ENCODE measurements at regions not wholly inside any gene's neighbourhood (a gene's known extent, or its start where the extent isn't known, plus 50 kb on each side); places are given as distances from the start of the nearest gene placed in this dataset.

DNA sequence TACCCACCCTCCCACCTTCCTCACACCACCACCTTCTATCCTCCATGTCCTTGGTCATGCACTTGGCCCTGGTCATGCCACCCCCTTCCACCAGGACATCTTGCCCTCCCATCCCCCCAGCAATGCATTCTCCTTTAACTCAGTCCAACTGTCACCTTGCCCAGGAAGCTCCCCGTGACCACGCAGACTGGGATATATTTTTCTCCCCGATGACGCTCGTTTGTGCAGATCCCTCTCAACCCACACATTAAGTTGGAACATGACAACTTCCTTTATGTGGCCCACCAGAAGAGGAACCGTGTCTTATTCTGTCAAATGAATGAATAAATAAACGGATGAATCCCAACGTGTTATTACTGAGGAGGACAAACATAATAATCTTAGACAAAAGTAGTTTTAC lies 82.8 kb upstream of the TAS2R1 start (continued):
- TF ChIP-seq EP300 (IDR thresholded peaks at IDR 0.05), result no peak
- TF ChIP-seq, protein P1, sequence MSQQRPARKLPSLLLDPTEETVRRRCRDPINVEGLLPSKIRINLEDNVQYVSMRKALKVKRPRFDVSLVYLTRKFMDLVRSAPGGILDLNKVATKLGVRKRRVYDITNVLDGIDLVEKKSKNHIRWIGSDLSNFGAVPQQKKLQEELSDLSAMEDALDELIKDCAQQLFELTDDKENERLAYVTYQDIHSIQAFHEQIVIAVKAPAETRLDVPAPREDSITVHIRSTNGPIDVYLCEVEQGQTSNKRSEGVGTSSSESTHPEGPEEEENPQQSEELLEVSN (IDR thresholded peaks at IDR 0.05; ENCODE audit: borderline replicate concordance, low read depth), result no peak
- TF ChIP-seq HEYL (CRISPR knock-in tag; IDR thresholded peaks at IDR 0.05), result no peak

DNA sequence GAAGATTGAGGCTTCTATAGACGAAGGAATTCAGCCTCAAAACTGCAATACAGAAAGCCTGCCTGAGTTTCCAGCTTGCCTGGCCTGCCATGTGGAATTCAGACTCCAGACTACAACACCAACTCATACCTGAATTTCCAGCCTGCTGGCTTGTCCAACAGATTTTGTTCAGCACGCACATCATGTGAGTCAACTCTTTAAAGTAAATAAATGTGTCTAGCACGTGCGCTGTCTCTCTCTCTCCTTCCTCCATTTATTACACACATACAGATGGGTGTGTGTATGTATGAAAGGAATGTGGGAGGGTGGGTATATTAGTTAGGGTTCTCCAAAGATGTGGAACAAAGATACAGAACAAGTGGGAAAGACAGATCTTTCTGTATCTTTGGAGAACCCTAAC lies 82.4 kb upstream of the TAS2R1 start:
- no peak overlapping the region for H3K27ac ChIP-seq
- H3K9me3 ChIP-seq, result no peaks in the 10 kb centered on the region
- DNase-seq (ENCODE audit: low read depth in 1 of 2, low spot score in 1 of 2) (no peak), ATAC-seq (no peak), FAIRE-seq (no peak)
- CTCF ChIA-PET, result no interaction called here
- POLR2A ChIA-PET, result no interaction called here
- TF ChIP-seq RNF2 (IDR thresholded peaks at IDR 0.05; ENCODE audit: borderline replicate concordance, low read depth), result no peak
- no peak for TF ChIP-seq HOXB13 (CRISPR knock-in tag; IDR thresholded peaks at IDR 0.05; ENCODE audit: low read depth)
- TF ChIP-seq ZNF302 (CRISPR knock-in tag; IDR thresholded peaks at IDR 0.05), result no peak
- no peak for TF ChIP-seq JUNB (IDR thresholded peaks at IDR 0.05)
- TF ChIP-seq RCOR1 (IDR thresholded peaks at IDR 0.05; ENCODE audit: low read depth, low read length), result no peak
- TF ChIP-seq HOXA7 (CRISPR knock-in tag; IDR thresholded peaks at IDR 0.05), result no peak
- TF ChIP-seq NR3C1 (IDR thresholded peaks at IDR 0.05), result no peak
- TF ChIP-seq MAFK (IDR thresholded peaks at IDR 0.05; ENCODE audit: partially characterized antibody), result no peak
- TF ChIP-seq KDM1A (IDR thresholded peaks at IDR 0.05; ENCODE audit: low read depth), result no peak
- TF ChIP-seq CBX8 (IDR thresholded peaks at IDR 0.05), result no peak
- TF ChIP-seq KDM5A (IDR thresholded peaks at IDR 0.05), result no peak
- TF ChIP-seq FOSL2 (IDR thresholded peaks at IDR 0.05), result no peak
- TF ChIP-seq FOSL2 (CRISPR knock-in tag; IDR thresholded peaks at IDR 0.05), result no peak
- TF ChIP-seq POLR2A (IDR thresholded peaks at IDR 0.05; ENCODE audit: low read length), result no peak
- no peak for TF ChIP-seq ZC3H11A (IDR thresholded peaks at IDR 0.05)
- no peak for TF ChIP-seq CHD4 (IDR thresholded peaks at IDR 0.05; ENCODE audit: borderline replicate concordance)
- TF ChIP-seq ZSCAN20 (CRISPR knock-in tag; IDR thresholded peaks at IDR 0.05), result no peak
- no peak overlapping the region for H3K4me3 ChIP-seq
- WGBS (ENCODE audit: missing lambda C conversion rate), result 5% methylated on average over 4 of the region's 4 CpGs
- H3K4me1 ChIP-seq, result no peaks in the 10 kb centered on the region
- H3K4me2 ChIP-seq, result no peak overlapping the region

DNA sequence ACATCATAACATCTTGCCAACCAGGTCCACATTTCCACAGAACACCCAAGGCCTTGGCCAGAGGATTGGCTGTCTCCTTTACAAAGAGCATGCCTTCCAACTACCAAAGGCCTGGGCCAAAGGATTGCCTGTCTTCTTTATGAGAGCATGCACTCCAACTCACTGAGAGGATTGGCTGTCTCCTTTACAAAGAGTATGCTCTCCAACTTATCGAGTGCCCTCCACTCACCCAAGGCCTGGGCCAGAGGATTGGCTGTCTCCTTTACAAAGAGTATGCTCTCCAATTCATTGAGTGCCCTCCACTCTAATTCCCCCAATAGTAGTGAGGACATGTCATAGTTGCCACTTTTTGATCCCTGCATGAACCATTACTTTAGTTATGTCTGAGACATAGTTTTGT lies 79.9 kb upstream of the TAS2R1 start:
- WGBS (ENCODE audit: missing lambda C conversion rate), result 0% methylated on average over 1 of the region's 1 CpG
- ATAC-seq, result no peak
- no peak overlapping the region for H3K4me2 ChIP-seq
- ChIA-PET CTCF (no interaction called here), POLR2A (no interaction called here)
- no peak overlapping the region for H3K27ac ChIP-seq
- H3K9me3 ChIP-seq, result no peaks in the 10 kb centered on the region
- no peak overlapping the region for H3K4me3 ChIP-seq
- DNase-seq (ENCODE audit: low read depth in 1 of 2, low spot score in 1 of 2), result no peak
- no peaks in the 10 kb centered on the region for H3K4me1 ChIP-seq
- TF ChIP-seq CBX8 (IDR thresholded peaks at IDR 0.05), result no peak
- TF ChIP-seq, protein P2, sequence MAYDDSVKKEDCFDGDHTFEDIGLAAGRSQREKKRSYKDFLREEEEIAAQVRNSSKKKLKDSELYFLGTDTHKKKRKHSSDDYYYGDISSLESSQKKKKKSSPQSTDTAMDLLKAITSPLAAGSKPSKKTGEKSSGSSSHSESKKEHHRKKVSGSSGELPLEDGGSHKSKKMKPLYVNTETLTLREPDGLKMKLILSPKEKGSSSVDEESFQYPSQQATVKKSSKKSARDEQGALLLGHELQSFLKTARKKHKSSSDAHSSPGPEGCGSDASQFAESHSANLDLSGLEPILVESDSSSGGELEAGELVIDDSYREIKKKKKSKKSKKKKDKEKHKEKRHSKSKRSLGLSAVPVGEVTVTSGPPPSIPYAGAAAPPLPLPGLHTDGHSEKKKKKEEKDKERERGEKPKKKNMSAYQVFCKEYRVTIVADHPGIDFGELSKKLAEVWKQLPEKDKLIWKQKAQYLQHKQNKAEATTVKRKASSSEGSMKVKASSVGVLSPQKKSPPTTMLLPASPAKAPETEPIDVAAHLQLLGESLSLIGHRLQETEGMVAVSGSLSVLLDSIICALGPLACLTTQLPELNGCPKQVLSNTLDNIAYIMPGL (CRISPR knock-in tag; IDR thresholded peaks at IDR 0.05; ENCODE audit: borderline replicate concordance), result no peak
- no peak for TF ChIP-seq EHMT2 (IDR thresholded peaks at IDR 0.05; ENCODE audit: low read depth)
- no peak for TF ChIP-seq SMC3 (IDR thresholded peaks at IDR 0.05)
- no peak for TF ChIP-seq EP300 (IDR thresholded peaks at IDR 0.05)
- no peak for TF ChIP-seq MAZ (IDR thresholded peaks at IDR 0.05; ENCODE audit: borderline replicate concordance, low read depth, low read length)
- no peak for TF ChIP-seq PHF8 (IDR thresholded peaks at IDR 0.05; ENCODE audit: borderline replicate concordance, low read depth)
- no peak for TF ChIP-seq RARB (CRISPR knock-in tag; IDR thresholded peaks at IDR 0.05)
- TF ChIP-seq RFX5 (IDR thresholded peaks at IDR 0.05), result no peak
- no peak for FAIRE-seq
